ENCODE measurements at regions not wholly inside any gene's neighbourhood (a gene's known extent, or its start where the extent isn't known, plus 50 kb on each side); places are given as distances from the start of the nearest gene placed in this dataset.

DNA sequence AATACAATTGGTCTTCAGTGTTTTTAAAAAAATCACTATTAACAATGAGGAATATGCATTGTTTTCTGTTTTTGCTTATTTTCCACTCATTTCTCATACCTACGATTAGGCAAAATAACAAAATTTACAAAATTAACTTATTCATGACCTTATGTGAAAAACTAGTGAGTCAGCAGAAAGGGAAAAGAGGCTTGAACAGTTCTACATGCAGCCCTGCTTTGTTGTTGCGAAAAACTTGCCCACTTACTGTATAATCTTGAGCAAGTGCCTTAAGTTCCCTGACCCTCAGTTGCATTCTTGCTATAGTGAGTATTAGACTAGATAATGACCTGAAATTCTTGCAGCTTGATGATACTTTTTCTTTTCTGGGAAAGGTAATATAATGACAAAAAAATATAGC, 551.1 kb upstream of the BCHE start:
- H3K4me1 ChIP-seq (ENCODE audit: control insufficient read depth in 5 of 5, insufficient read depth in 5 of 5, low read length in 5 of 5), result no peaks in the 10 kb centered on the region
- no peak overlapping the region for H3K4me3 ChIP-seq (ENCODE audit: low read depth in 1 of 5, low read length in 5 of 5)
- H3K27ac ChIP-seq (ENCODE audit: low read depth, low read length), result no peak overlapping the region
- no peak overlapping the region for H3K9ac ChIP-seq (ENCODE audit: low read length in 5 of 5)
- H3K9me3 ChIP-seq (ENCODE audit: control insufficient read depth in 5 of 5, low read length in 5 of 5), result no peaks in the 10 kb centered on the region
- no peaks in the 10 kb centered on the region for H3K36me3 ChIP-seq (ENCODE audit: control insufficient read depth in 5 of 5, insufficient read depth in 5 of 5, low read length in 5 of 5)
- no peaks in the 10 kb centered on the region for H3K27me3 ChIP-seq (ENCODE audit: control insufficient read depth in 5 of 5, insufficient read depth in 4 of 5, low read length in 5 of 5)

DNA sequence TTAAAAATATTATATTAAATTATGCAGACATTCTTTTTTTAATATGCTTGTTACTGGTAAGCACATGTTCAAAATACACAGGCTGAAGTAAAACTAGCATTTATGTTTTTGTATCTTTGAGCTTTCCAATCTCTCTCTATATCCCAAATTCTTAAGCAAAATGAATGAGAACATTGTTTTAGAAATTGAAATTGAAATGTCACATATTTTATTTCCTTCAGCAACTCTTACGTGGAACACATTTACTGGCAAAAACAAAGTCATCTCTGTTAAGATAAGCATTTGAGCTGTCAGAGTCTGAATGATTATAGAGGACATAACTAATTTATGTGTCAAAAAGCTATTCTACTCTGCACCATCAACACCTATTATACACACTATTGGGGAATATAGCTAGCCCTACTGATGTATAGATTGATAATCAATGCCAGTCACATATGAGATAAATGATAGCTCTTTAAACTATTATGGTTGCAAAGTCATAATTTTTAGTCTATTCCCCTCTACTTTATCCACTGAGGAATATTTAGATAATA, 535.4 kb upstream of the BCHE start:
- no peaks in the 10 kb centered on the region for H3K4me1 ChIP-seq (ENCODE audit: control insufficient read depth in 5 of 5, insufficient read depth in 5 of 5, low read length in 5 of 5)
- H3K9me3 ChIP-seq (ENCODE audit: control insufficient read depth in 5 of 5, low read length in 5 of 5), result peaks cover 0 to 10% (median 3%) of the 10 kb centered on the region in 5 donors
- H3K4me3 ChIP-seq (ENCODE audit: low read depth in 1 of 5, low read length in 5 of 5), result no peak overlapping the region
- no peak overlapping the region for H3K27ac ChIP-seq (ENCODE audit: low read depth, low read length)
- H3K36me3 ChIP-seq (ENCODE audit: control insufficient read depth in 5 of 5, insufficient read depth in 5 of 5, low read length in 5 of 5), result no peaks in the 10 kb centered on the region
- no peaks in the 10 kb centered on the region for H3K27me3 ChIP-seq (ENCODE audit: control insufficient read depth in 5 of 5, insufficient read depth in 4 of 5, low read length in 5 of 5)
- no peak overlapping the region for H3K9ac ChIP-seq (ENCODE audit: low read length in 5 of 5)

GRCh38 chr3:166367947-166368533, 530.8 kb upstream of the BCHE start:
- no peaks in the 10 kb centered on the region for H3K27me3 ChIP-seq (ENCODE audit: control insufficient read depth in 5 of 5, insufficient read depth in 4 of 5, low read length in 5 of 5)
- peaks cover 0 to 10% (median 0%) of the 10 kb centered on the region in 5 donors for H3K9me3 ChIP-seq (ENCODE audit: control insufficient read depth in 5 of 5, low read length in 5 of 5)
- no peak overlapping the region for H3K9ac ChIP-seq (ENCODE audit: low read length in 5 of 5)
- no peak overlapping the region for H3K27ac ChIP-seq (ENCODE audit: low read depth, low read length)
- H3K36me3 ChIP-seq (ENCODE audit: control insufficient read depth in 5 of 5, insufficient read depth in 5 of 5, low read length in 5 of 5), result no peaks in the 10 kb centered on the region
- H3K4me1 ChIP-seq (ENCODE audit: control insufficient read depth in 5 of 5, insufficient read depth in 5 of 5, low read length in 5 of 5), result no peaks in the 10 kb centered on the region
- H3K4me3 ChIP-seq (ENCODE audit: low read depth in 1 of 5, low read length in 5 of 5), result no peak overlapping the region

DNA sequence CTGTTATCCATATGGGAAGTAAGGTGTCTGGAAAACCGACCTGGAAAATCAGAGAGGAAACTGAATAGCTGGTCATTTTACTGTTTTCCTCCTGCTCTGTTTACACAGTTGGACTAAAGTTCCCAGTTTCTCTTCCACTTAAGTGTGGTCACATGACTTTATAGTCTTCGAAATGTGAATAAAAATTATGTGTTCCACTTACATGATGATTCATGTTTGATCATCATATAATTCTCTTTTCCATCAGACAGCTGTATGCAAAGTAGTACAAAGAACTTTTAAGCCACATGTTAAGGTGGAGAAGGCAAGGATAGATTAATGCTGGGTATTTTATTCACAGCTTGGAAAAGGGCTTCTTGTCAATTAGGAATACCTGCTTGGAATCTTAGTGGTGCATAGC, 525.5 kb upstream of the BCHE start:
- Histone ChIP-seq H3K4me1 (ENCODE audit: control insufficient read depth in 5 of 5, insufficient read depth in 5 of 5, low read length in 5 of 5) (no peaks in the 10 kb centered on the region), H3K36me3 (ENCODE audit: control insufficient read depth in 5 of 5, insufficient read depth in 5 of 5, low read length in 5 of 5) (no peaks in the 10 kb centered on the region), H3K4me3 (ENCODE audit: low read depth in 1 of 5, low read length in 5 of 5) (no peak overlapping the region), H3K27ac (ENCODE audit: low read depth, low read length) (no peak overlapping the region), H3K9me3 (ENCODE audit: control insufficient read depth in 5 of 5, low read length in 5 of 5) (no peaks in the 10 kb centered on the region), H3K27me3 (ENCODE audit: control insufficient read depth in 5 of 5, insufficient read depth in 4 of 5, low read length in 5 of 5) (no peaks in the 10 kb centered on the region), H3K9ac (ENCODE audit: low read length in 5 of 5) (no peak overlapping the region)

DNA sequence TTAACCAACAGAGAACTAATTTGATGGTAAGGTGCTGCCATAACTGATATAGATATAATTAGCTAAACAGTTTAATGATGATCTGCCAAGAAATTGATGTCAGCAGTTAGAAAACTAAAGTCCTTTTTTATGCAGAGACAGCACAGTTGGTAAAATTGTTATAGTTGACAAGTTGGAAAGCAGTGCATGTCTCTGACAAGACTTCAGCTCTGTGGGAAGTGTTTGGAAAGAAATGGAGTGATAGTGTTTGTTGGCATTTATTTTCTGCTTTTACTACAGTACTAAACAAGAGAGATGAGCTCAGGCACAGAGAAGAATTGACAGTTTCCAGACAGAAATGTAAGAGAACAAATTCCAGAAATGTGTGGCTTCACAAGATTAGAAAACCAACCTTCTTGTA, 523.5 kb upstream of the BCHE start:
- H3K27ac ChIP-seq (ENCODE audit: low read depth, low read length), result no peak overlapping the region
- H3K4me3 ChIP-seq (ENCODE audit: low read depth in 1 of 5, low read length in 5 of 5), result no peak overlapping the region
- H3K9ac ChIP-seq (ENCODE audit: low read length in 5 of 5), result no peak overlapping the region
- H3K4me1 ChIP-seq (ENCODE audit: control insufficient read depth in 5 of 5, insufficient read depth in 5 of 5, low read length in 5 of 5), result no peaks in the 10 kb centered on the region
- no peaks in the 10 kb centered on the region for H3K36me3 ChIP-seq (ENCODE audit: control insufficient read depth in 5 of 5, insufficient read depth in 5 of 5, low read length in 5 of 5)
- no peaks in the 10 kb centered on the region for H3K9me3 ChIP-seq (ENCODE audit: control insufficient read depth in 5 of 5, low read length in 5 of 5)
- H3K27me3 ChIP-seq (ENCODE audit: control insufficient read depth in 5 of 5, insufficient read depth in 4 of 5, low read length in 5 of 5), result no peaks in the 10 kb centered on the region

DNA sequence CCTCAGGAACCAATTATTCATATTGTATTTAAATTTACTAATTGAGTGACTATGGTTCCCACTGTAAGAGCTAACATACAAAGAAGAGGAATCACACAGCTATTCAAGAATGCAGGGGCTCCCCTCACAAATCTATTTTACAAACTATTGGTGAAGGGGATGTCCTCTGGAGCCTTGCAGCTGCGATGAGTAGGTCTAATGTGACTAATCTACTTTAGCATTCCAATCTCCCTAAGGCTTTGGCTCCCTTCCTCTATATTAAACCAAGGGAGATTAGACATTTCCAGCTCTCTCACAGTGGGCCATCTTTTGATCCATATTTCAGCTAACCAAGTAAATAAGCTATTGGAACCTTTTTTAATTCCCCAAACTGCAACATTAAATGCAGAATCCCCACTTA, 514.2 kb upstream of the BCHE start:
- Histone ChIP-seq H3K9me3 (ENCODE audit: control insufficient read depth in 5 of 5, low read length in 5 of 5) (peaks cover 3 to 20% (median 6%) of the 10 kb centered on the region in 5 donors), H3K9ac (ENCODE audit: low read length in 5 of 5) (no peak overlapping the region), H3K27me3 (ENCODE audit: control insufficient read depth in 5 of 5, insufficient read depth in 4 of 5, low read length in 5 of 5) (no peaks in the 10 kb centered on the region)

GRCh38 chr3:166340604-166341266, 503.5 kb upstream of the BCHE start:
- no peaks in the 10 kb centered on the region for H3K9me3 ChIP-seq (ENCODE audit: control insufficient read depth in 5 of 5, low read length in 5 of 5)
- no peak overlapping the region for H3K9ac ChIP-seq (ENCODE audit: low read length in 5 of 5)
- no peaks in the 10 kb centered on the region for H3K36me3 ChIP-seq (ENCODE audit: control insufficient read depth in 5 of 5, insufficient read depth in 5 of 5, low read length in 5 of 5)
- H3K4me3 ChIP-seq (ENCODE audit: low read depth in 1 of 5, low read length in 5 of 5), result no peak overlapping the region
- no peak overlapping the region for H3K27ac ChIP-seq (ENCODE audit: low read depth, low read length)
- H3K27me3 ChIP-seq (ENCODE audit: control insufficient read depth in 5 of 5, insufficient read depth in 4 of 5, low read length in 5 of 5), result no peaks in the 10 kb centered on the region
- H3K4me1 ChIP-seq (ENCODE audit: control insufficient read depth in 5 of 5, insufficient read depth in 5 of 5, low read length in 5 of 5), result no peaks in the 10 kb centered on the region

More for the DNA sequence above, 514.2 kb upstream of the BCHE start:
- H3K27ac ChIP-seq (ENCODE audit: low read depth, low read length), result no peak overlapping the region
- no peak overlapping the region for H3K4me3 ChIP-seq (ENCODE audit: low read depth in 1 of 5, low read length in 5 of 5)
- no peaks in the 10 kb centered on the region for H3K4me1 ChIP-seq (ENCODE audit: control insufficient read depth in 5 of 5, insufficient read depth in 5 of 5, low read length in 5 of 5)
- H3K36me3 ChIP-seq (ENCODE audit: control insufficient read depth in 5 of 5, insufficient read depth in 5 of 5, low read length in 5 of 5), result no peaks in the 10 kb centered on the region

DNA sequence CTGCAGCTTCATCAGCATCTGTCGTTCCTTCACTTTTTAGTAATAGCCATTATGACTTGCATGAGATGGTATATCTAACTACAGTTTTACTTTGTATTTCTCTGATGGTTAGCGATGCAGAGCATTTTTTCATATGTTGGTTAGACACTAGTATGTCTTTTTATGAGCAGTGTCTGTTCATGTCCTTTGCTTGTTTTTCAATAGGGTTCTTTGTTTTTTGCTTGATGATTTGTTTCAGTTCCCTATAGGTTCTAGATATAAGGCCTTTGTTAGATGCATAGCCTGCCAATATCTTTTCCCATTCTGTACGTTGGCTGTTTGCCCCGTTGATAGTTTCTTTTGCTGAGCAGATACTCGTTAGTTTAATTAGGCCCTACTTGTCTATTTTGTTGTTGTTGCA, 487.2 kb upstream of the BCHE start:
- Histone ChIP-seq H3K27ac (ENCODE audit: low read depth, low read length) (no peak overlapping the region), H3K36me3 (ENCODE audit: control insufficient read depth in 5 of 5, insufficient read depth in 5 of 5, low read length in 5 of 5) (no peaks in the 10 kb centered on the region), H3K9me3 (ENCODE audit: control insufficient read depth in 5 of 5, low read length in 5 of 5) (no peaks in the 10 kb centered on the region), H3K4me1 (ENCODE audit: control insufficient read depth in 5 of 5, insufficient read depth in 5 of 5, low read length in 5 of 5) (no peaks in the 10 kb centered on the region), H3K4me3 (ENCODE audit: low read depth in 1 of 5, low read length in 5 of 5) (no peak overlapping the region), H3K27me3 (ENCODE audit: control insufficient read depth in 5 of 5, insufficient read depth in 4 of 5, low read length in 5 of 5) (no peaks in the 10 kb centered on the region), H3K9ac (ENCODE audit: low read length in 5 of 5) (no peak overlapping the region)

- H3K4me1 ChIP-seq (ENCODE audit: control insufficient read depth in 5 of 5, insufficient read depth in 5 of 5, low read length in 5 of 5), result no peaks in the 10 kb centered on the region
- no peaks in the 10 kb centered on the region for H3K36me3 ChIP-seq (ENCODE audit: control insufficient read depth in 5 of 5, insufficient read depth in 5 of 5, low read length in 5 of 5)
- no peaks in the 10 kb centered on the region for H3K9me3 ChIP-seq (ENCODE audit: control insufficient read depth in 5 of 5, low read length in 5 of 5)
- no peak overlapping the region for H3K9ac ChIP-seq (ENCODE audit: low read length in 5 of 5)
- H3K4me3 ChIP-seq (ENCODE audit: low read depth in 1 of 5, low read length in 5 of 5), result no peak overlapping the region
- no peaks in the 10 kb centered on the region for H3K27me3 ChIP-seq (ENCODE audit: control insufficient read depth in 5 of 5, insufficient read depth in 4 of 5, low read length in 5 of 5)
- no peak overlapping the region for H3K27ac ChIP-seq (ENCODE audit: low read depth, low read length)
Observed at GRCh38 chr3:166322391-166322790, 485.2 kb upstream of the BCHE start.

DNA sequence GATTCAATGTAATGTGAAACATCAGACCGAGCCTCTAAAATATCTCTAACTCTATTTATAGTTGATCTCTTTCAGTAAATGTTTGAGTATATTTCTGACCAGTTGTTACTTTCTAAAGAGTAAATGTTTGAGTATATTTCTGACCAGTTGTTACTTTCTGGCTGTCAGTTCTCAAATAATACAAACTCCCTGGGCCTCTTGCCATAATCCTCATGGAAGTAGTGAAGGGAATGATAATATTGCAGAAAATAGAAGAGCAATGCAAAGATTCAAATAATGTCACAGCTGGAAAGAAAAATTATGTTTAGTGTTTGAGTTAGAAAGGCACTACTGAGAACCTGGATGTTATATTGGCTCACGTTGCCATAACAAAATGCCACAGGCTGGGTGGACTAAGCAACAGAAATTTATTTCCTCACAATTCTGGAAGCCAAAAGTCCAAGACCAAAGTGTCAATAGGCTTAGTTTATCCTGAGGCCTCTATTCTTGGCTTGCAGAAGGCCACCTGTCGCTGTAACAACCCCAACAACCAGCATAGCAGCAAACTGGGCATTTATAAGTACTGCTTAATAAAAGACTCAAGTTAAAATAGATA, 470.6 kb upstream of the BCHE start:
- Histone ChIP-seq H3K9me3 (ENCODE audit: control insufficient read depth in 5 of 5, low read length in 5 of 5) (no peaks in the 10 kb centered on the region), H3K4me3 (ENCODE audit: low read depth in 1 of 5, low read length in 5 of 5) (no peak overlapping the region), H3K9ac (ENCODE audit: low read length in 5 of 5) (no peak overlapping the region), H3K27me3 (ENCODE audit: control insufficient read depth in 5 of 5, insufficient read depth in 4 of 5, low read length in 5 of 5) (no peaks in the 10 kb centered on the region), H3K4me1 (ENCODE audit: control insufficient read depth in 5 of 5, insufficient read depth in 5 of 5, low read length in 5 of 5) (no peaks in the 10 kb centered on the region), H3K27ac (ENCODE audit: low read depth, low read length) (no peak overlapping the region), H3K36me3 (ENCODE audit: control insufficient read depth in 5 of 5, insufficient read depth in 5 of 5, low read length in 5 of 5) (no peaks in the 10 kb centered on the region)
